M059J (cell line): ENCODE measurements at regions not wholly inside any gene's neighbourhood (a gene's known extent, or its start where the extent isn't known, plus 50 kb on each side); places are given as distances from the start of the nearest gene placed in this dataset.

Experiments
- DNase-seq: peaks from one replicate; pipeline ENCODE4 v3.0.0-alpha.2; 2012; ENCODE audit warnings: low read depth

DNA sequence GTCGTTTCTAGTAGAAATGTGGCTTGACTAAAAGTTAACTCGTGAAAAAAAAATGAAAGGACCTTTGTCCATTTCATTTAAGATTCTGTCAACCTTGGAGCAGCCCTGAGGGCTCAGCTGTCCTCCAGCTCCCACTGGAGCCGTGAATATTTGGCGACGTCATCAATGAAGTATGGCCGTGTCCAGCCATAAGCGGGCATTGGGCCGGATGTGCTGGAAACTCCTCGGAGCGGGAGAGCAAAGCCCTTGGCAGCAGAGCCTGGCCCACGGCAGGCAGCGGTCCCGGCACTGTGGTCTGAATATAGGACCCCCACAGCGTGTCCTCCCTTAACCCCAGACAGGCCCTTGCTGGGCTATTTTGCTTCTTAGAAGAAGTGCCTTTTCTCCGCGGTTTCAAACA is 50.0 kb downstream of the JAKMIP3 start:
- DNase-seq: peak; percentile 27

DNA sequence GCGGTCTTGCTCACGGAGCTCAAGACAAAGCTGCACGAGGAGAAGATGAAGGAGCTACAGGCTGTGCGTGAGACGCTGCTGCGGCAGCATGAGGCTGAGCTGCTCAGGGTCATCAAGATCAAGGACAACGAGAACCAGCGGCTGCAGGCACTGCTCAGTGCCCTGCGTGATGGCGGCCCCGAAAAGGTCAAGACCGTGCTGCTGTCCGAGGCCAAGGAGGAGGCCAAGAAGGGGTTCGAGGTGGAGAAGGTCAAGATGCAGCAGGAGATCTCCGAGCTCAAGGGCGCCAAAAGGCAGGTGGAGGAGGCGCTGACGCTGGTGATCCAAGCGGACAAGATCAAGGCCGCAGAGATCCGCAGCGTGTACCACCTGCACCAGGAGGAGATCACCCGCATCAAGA is 51.4 kb downstream of the JAKMIP3 start:
- no peak for DNase-seq

DNA sequence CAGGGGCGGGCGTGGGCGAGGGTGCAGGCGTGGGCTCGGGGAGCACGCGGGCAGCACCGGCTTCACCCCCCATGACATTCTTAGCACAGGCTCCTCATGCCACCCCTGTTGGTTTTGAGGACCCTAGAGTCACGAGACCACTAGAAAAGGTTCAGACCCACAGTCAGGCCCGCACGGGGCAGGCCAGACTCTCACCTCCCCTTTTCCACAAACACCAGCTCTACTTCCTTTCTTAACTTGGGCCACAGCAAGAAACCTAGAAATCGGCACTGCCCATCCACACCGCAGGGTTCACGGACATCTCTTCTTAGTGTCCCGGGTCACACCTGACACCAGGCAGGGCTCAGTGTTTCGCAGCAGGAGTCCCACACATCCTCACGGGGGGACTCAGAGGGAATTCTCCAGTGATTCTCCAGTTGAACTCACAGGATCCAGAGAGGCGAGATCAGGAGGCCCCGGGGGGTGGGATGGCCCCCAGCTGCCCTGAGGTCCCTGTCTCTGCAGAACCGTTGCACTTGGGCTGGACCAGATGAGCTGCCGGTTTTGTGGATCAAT is 52.0 kb downstream of the JAKMIP3 start:
- no peak for DNase-seq

DNA sequence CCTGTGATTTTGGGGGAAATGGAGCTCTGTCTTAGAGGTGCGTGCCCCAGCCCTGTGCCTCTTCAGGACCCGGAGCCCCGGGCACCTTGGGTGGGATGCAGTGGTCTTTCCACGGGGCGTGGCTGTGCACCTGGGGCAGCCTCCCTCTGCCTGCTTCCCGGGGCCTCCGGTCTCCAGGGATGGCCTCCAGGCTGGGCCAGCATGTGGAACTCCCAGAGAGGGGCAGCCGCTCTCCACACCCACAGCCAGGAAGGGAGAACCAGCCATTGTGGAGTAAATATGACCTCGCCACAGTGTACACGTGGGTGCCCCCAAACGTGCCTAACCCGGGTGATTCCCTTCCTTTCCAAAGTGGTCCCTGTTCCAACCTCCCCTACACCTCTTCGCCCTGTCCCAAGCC is 52.6 kb downstream of the JAKMIP3 start:
- DNase-seq: no peak

DNA sequence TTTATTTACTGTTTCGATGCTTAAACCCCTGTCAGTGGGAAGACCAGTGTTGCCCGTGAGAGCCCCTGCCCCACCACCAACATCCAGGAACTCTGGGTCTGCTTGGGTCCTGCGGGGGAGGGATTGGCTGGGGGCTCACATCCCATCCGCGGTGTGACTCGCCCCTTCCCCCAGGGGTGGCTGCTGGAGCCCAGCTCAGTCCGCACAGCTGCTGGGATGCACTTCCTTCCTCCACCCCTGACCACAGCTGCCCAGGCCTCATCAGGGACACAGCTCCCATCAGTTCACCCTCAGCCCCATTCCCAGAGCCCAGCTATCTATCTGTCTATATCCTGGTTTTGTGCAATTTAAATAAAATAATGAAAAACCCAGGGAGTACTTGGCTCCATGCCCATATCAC is 54.5 kb downstream of the JAKMIP3 start:
- no peak for DNase-seq

DNA sequence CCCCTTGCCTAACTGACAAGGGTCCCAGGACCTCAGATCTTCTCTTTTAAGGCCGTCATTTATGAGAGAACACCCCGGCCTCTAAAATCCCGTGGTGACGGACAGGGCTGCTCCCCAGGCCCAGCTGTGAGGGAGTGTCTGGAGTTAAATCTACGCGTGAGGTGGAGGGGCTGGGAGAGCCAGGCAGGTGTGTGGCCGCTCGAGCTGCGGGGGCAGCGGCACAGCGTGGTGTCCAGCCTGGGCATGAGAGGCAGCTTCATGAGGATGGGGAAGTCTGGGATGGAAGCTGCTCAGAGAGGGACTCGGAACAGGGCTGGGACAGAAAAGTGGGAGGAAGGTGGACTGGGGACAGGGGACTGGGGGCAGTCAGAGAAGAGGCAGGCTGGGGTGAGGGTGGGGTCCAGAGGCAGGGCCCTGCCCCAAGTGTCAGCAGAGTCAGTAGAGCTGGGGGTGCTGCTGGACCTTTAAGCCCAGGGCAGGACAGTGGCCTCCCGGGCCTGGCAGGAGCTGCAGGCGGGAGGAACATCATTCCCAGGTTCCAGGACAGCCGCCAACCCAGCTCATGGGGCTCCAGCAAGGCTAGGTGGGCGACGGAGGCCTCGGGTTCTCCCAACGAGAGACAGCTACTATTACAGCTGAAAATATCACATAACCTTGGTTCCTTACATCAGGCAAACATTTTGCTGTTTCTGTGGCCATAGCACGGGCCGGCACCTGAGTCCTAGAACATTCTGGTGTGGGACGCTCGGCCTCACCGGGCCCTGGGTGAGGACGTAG is 55.2 kb downstream of the JAKMIP3 start:
- no peak for DNase-seq

DNA sequence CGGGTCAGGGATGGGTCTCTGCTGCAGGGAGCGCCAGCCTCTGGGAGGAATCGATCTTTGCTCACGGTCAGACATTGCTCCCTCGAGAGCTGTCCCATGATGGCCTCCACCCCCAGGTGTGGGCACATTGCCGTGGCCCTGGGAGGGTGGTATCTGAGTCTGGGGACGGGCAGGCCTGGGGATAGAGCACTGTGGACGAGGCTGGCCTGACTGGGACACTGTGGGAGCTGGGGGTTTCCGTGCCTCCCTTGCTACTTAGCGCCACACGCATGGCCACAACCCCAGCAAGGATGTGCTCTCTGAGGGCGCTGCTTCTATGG is 55.7 kb downstream of the JAKMIP3 start:
- DNase-seq: no peak

DNA sequence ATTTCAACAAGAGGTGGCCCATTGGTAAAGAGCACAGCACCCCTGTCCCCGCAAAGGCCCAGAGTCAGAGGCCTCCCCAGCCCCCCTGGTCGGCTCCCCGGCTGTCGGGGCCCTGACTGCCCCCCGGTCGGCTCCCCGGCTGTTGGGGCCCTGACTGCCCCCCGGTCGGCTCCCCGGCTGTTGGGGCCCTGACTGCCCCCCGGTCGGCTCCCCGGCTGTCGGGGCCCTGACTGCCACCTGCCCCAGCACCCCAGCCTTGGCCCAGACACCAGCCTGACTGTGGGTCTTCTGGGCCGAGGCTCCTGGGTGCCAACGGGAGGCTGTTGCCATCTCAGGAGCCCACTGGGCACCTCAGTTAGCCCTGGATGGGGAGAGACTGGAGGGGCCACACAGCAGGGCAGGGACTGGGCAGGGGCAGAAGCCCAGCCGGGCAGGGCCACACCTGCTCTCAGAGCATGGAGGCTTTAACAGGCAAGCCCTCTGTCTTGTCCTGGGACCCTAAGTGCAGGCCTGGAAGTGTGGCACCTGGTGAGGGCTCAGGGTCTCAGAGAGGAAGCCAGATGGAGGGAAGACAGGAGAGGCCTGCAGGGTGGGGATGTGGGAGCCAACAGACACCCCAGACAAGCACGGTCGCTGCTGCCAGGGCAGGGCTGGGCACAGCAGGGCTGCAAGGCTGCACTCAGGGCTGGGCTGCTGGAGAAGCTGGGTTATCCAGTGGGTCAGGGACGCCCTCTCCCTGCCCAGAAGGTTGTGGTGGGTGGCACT is 56.5 kb downstream of the JAKMIP3 start:
- no peak for DNase-seq

DNA sequence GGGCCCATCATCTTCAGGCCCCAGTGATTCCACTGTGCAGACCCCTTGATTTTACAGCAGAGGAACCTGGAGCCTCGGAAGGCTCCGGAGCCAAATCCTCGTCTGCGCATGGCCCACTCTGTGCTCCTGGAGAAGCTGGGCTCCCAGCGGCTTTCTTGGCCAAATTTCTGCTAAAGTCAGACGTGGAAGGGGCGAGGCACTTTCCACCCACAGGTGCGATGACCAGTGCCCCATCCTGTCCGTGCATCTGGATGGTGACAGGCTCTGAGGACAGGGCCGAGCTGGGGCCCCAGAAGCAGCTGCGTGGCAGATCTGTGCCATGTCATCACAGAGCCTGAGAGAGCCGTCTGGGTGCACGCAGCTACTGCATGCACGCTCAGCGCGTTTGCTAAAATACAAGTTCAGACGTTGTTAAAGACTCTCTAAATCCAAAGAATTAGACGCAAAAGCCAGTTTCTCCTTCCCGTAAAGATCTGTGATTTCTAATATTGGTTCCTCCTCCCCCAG is 57.2 kb downstream of the JAKMIP3 start:
- no peak for DNase-seq

DNA sequence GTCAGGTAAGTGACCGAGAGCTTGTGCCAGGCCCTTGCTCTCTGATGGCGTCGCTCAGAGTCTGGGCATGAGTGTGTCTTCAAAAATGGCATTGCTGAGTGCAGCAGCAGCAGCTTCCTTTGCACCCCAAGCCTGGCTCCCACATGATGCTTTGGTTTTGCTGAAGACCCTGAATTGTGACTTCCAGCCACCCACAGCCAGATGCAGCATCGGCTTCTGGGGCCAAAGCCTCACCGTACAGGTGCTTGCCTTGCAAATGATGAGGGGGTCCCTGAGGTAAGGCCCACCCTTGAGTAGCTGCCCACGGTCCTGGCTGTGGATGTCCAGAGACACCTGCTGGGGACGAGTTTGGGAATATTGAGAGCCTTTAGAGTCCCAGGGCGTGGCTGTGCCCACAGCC is 57.9 kb downstream of the JAKMIP3 start:
- DNase-seq: no peak

DNA sequence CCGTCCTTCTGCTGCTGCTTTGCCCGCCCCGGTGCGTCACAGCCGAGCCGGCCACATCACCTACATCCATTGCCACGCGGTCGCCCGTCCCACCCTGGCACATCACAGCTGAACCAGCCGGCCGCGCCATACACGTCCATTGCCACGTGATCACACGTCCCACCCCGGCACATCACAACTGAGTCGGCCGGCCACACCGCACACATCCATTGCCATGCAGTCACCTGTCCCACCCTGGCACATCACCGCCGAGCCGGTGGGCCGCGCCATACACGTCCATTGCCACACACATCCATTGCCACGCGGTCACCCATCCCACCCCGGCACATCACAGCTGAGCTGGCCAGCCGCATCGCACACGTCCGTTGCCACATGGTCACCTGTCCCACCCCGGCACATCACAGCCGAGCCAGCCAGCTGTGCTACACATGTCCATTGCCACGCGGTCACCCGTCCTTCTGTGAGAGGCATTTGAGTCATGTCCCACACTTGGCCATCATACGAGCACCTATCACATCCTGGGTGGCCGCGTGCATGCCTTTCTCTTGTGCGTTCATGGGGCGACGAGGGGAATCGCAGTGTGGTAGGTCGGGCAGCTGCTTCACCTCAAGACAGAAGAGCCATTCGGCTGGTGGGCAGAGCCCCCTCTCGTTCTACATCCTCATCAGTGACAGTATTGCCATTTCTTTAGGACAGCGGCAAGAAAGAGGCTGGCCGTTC is 58.6 kb downstream of the JAKMIP3 start:
- no peak for DNase-seq

DNA sequence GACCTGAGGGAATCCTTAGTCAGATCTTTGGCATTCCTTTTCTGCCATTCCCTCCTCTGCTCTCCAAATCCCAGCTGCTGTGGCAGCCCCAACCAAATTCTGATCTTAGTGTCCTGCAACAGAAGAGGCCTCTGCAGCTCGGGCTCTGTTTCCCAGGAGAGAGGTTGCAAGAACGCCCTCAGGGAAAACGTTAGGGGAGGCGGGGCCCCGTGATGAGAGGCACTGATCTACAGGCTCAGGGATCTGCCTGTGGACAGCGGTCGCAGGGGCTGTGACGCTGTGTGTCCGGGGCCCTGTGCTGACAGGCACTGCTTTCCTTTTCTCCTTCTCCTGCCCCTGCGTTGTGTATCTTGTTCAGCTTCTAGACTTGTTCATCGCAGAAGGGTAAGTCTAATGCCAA is 57.3 kb upstream of the DPYSL4 start:
- no peak for DNase-seq

DNA sequence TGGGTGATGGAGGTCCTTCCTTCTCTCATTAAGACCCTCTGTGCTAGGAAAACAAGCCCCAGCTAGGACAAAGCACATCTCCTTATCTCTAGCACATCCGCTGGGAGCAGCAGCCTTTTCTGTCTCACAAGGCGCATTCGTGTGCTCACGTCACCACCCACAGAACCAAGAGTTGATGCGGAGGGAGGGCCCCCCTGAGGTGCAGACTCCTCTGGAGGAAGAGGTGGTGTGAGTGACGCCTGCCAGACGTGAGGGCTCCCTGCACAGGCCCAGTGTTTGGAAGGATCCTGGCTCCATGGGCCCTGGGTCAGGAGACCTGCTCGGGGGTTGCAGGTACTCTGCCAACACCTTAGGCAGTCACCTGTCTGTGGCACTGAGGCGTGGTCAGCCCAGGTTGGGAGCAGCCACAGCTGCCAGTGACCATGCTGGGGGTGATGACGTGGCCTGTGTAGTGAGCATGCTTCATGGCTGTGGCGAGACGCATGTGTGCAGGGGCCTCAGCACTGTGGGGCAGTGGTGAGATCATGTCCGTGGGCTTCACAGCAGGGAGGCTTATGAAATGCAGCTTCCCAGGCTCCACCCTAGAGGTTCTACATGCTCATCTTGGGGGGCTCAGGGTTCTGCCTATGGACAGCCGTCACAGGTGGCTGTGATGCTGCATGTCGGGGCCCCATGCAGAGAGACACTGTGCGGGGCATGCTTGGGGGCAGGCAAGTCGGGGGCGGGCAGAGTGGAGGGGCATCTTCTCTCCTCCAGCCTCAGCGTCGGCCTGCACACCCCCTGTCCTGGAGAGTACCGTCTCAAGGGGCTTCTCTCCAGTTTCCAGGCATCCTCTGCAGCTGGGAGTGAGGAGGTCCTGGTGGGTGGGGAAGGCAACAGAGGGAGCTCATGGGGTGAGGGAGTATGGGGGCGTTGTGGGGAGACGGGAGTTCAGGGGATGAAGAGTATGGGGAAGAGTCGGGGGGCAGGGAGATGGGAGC is 56.2 kb upstream of the DPYSL4 start:
- DNase-seq: no peak

DNA sequence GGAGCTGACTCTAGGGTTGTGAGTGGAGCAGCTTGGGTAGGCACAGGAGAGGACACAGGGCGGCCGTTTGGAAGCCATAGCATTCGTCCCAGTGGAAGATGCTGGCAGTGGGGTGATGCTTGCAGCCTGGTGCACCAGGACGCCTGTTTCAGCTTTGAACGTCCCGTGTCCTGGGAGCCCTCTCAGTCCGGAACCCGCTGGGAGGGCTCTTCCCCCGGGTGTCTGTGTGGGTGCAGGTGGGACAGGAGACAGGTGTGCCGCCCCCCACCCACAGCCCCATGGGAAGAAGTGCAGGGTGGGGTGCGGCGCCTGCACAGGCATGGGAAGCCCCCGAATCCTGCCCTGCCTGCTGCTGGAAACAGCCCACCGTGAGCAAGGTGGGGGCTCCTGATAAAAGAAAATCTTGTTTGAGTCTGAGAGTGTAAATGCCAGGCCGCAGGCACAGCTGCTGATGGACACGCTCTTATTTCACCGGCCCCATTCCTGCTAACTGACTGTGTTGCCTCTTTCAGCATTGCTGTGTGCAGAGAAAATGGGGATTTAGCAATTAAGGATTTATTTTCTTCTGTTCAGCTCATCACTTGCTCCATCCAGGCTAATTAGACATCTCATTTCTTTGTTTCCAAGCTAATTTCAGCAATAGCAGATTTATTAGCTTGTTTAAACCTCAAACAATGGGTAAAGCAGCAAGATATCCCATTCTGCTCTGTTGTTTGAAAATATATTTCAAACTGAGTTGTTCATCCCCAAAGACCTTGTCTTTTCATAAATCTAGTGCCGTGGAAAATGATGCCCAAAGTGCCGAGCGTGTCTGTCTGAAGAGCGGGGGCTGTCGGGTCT is 54.9 kb upstream of the DPYSL4 start:
- no peak for DNase-seq

DNA sequence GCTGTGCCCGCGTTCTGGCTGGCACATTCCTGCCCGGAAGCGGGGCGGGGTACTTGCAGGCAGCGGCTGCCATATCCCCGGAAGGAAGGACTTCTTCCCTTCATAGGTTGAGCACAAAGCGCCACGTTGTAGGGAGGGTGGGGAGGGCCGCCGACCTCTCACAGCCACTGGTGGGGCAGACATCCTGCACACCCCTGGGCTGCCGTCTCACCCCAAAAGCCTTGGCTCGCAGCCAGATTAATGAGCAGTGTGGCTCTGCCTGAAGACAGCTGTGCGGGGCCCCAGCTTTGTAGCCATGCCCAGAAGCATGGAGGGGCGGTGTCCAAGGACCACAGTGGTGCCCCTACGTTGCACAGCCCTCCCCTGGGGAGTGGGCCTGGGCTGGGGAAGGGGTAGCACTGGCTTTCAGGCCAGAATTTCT is 54.3 kb upstream of the DPYSL4 start:
- DNase-seq: no peak

DNA sequence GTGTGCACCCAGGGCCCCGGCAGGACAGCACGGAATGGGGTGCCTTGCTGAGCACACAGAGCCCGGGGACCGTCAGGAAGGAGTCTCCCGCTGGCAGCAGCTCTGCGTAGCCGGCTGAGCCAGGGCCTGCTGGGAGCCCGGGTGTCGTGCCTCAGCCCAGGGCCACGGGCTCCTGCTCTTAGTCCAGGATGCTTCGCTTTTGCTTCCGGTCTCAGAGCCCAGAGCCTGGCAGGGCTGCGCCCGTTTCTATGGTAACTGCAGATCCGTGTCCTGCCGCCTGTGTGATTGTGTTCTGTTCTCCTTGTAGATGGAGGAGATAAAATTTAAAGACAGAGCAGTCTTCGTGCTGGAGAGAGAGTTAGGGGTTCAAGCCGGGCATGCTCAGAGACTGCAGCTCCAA is 53.7 kb upstream of the DPYSL4 start:
- no peak for DNase-seq

DNA sequence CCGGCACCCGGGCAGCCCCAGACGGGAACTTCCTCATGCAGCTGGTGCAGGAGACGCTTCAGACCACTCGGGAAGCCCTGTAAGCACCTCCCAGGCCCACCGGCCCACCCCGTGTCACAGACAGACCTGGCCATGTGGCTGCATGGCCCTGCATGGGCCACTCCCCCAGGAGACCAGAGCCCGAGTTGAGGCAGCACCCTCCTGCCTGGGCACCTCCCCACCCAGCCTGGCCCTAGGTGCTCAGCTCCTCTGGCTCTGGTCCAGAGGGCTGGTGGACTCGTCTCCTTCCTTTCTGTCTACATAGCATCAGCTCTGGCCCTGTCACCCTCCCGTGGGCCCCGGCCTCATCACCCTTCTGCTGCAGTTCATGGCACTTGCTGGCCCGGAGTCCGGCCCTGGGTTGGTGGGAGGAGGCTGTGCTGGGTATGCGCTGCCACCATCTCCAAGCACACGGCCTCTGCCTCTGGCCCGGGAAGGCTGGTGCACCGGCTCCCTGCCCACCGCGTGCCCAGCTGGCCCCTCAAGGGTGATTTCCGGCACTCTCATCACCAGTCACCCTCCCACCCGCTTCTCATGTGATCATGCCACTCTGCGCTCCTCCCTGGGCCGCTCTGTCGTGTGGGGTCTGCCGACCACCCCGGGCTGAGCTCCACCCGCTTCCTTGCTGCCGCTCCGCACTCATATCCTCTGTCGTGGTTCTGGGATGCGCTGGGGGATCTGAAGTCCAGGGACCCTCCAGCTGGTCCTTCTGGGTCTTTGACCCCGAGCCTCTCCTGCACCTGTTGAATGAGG is 53.1 kb upstream of the DPYSL4 start:
- DNase-seq: no peak

DNA sequence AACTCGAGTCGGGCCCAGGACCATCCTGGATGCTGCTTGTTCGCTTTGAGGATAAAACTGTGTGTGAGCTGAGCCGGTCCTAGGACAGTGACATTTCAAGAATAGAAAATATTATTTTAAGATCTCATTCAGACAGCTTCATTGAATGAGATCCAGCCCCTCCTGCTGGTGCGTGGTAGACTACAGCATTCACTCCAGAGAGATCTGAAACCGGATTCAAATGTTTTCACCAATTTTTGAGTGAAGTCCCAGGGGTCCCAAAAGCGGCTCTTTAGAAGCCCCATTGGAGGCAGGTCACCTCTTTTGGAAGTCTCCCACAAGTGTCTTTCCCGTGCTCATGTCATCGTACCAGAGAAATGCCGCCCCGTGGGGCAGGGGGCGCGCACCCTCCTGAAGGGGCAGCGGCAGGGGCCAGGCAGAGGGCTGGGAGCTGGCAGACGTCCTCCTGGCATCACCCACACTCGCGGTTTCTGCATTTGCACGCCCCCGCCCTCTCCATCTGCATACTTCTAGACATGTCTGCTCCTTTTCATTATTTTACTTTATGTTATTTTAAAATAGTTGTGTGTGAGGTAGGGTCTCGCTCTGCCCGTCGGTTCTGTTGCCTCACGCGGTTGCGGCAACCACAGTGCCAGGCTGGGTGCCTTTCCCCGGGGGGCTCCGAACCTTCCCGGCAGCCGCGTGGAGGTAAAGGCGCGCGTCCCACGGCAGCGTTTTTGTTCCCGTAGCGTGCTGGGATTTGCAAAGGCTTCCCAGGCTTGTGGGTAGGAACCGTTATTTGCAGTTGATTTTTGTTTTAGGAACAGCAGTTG is 52.3 kb upstream of the DPYSL4 start:
- DNase-seq: no peak
